ENCODE measurements at regions not wholly inside any gene's neighbourhood (a gene's known extent, or its start where the extent isn't known, plus 50 kb on each side); places are given as distances from the start of the nearest gene placed in this dataset.

- H3K9me2 ChIP-seq (ENCODE audit: insufficient read depth) = no peaks in the 10 kb centered on the region
- no peaks in the 10 kb centered on the region for H4K20me1 ChIP-seq (ENCODE audit: insufficient read depth)
- TF ChIP-seq SIN3A (IDR thresholded peaks at IDR 0.05; ENCODE audit: low read depth) (no peak), ELF1 (IDR thresholded peaks at IDR 0.05; ENCODE audit: borderline replicate concordance, low read depth) (no peak), JUND (IDR thresholded peaks at IDR 0.05) (no peak), SRF (IDR thresholded peaks at IDR 0.05; ENCODE audit: low read depth) (no peak), CEBPB (IDR thresholded peaks at IDR 0.05; ENCODE audit: low read depth) (no peak), EZH2 (IDR thresholded peaks at IDR 0.05) (no peak), FOSL1 (IDR thresholded peaks at IDR 0.05; ENCODE audit: low read depth) (no peak), ZFX (IDR thresholded peaks at IDR 0.05) (peak; percentile 23; the same call in 1 of the 2 replicates), EZH2phosphoT487 (IDR thresholded peaks at IDR 0.05; ENCODE audit: borderline replicate concordance) (no peak), ATF3 (IDR thresholded peaks at IDR 0.05) (no peak), CBX3 (IDR thresholded peaks at IDR 0.05; ENCODE audit: low read depth) (no peak), TCF7L2 (IDR thresholded peaks at IDR 0.05; ENCODE audit: borderline replicate concordance, extremely low read depth, insufficient read depth, insufficient read length) (peak; percentile 92), ZBTB33 (IDR thresholded peaks at IDR 0.05; ENCODE audit: extremely low read depth, insufficient replicate concordance, low read length) (no peak), EGR1 (IDR thresholded peaks at IDR 0.05; ENCODE audit: low read depth) (no peak), ZNF274 (IDR thresholded peaks at IDR 0.05; ENCODE audit: low read depth, low read length) (no peak), POLR2AphosphoS5 (IDR thresholded peaks at IDR 0.05; ENCODE audit: low read depth, low read length) (peak; percentile 38), CTCF (IDR thresholded peaks at IDR 0.05 in 2 of 3, conservative IDR thresholded peaks at IDR 0.05 in 1 of 3; ENCODE audit: borderline replicate concordance in 1 of 3, insufficient read depth in 1 of 3, low read depth in 2 of 3, low read length in 2 of 3) (no peak), YY1 (IDR thresholded peaks at IDR 0.05; ENCODE audit: extremely low read depth, insufficient replicate concordance, low read depth, low read length) (no peak), SP1 (IDR thresholded peaks at IDR 0.05; ENCODE audit: low read depth) (no peak), POLR2A (IDR thresholded peaks at IDR 0.05; ENCODE audit: borderline replicate concordance, extremely low read depth, insufficient read depth, insufficient read length) (no peak), RAD21 (IDR thresholded peaks at IDR 0.05; ENCODE audit: low read depth) (no peak)
- peaks cover 4 to 22% of the 10 kb centered on the region in 2 experiments; a peak in 3 of 4 replicates for H3K4me1 ChIP-seq (ENCODE audit: control insufficient read depth in 1 of 2, insufficient read depth in 2 of 2, low read length in 2 of 2)
- no peaks in the 10 kb centered on the region for H3K9me3 ChIP-seq (ENCODE audit: control insufficient read depth in 1 of 2, insufficient read depth in 1 of 2, low read depth in 1 of 2, low read length in 2 of 2)
- H3K4me3 ChIP-seq (replicated peaks in 1 of 2; ENCODE audit: low read depth in 1 of 2, low read length in 2 of 2) = peak overlapping the region; percentile 31 to 49
- H3K4me2 ChIP-seq (ENCODE audit: low read length) = peak overlapping the region; percentile 77
- H2AFZ ChIP-seq (ENCODE audit: low read depth, low read length, poor library complexity, severe bottlenecking) = peak overlapping the region; percentile 76
- RAD21 ChIA-PET (ENCODE audit: low non-redundant PET in 1 of 2, low total read pairs in 2 of 2, uncharacterized antibody in 2 of 2, unreplicated experiment in 2 of 2) = no interaction called here
- intact Hi-C loops (cut with micrococcal nuclease) = no loop called here
- POLR2A ChIA-PET = no interaction called here
- no peak for DNase-seq (ENCODE audit: low read depth, low spot score)
- ATAC-seq = peak; percentile 59
- H3K9ac ChIP-seq (ENCODE audit: low read length) = peak overlapping the region; percentile 47
- no TSS peak for BruUV-seq (replicated peaks)
- H3K36me3 ChIP-seq (ENCODE audit: control insufficient read depth in 1 of 2, insufficient read depth in 2 of 2, low read length in 2 of 2) = no peaks in the 10 kb centered on the region
- CTCF ChIA-PET = no interaction called here
- H3K27me3 ChIP-seq (ENCODE audit: insufficient read depth, low read length) = no peaks in the 10 kb centered on the region; the same call in 1 of the 2 replicates
- no peak overlapping the region for H3K27ac ChIP-seq (ENCODE audit: low read depth, low read length)
- no peaks in the 10 kb centered on the region for H3K79me2 ChIP-seq (ENCODE audit: insufficient read depth, low read length)
Observed at GRCh38 chr10:100653957-100654781, 91.2 kb upstream of the PAX2 start.

Measured in HCT116 (cell line).